Osteoblast (primary cell): ENCODE measurements at regions not wholly inside any gene's neighbourhood (a gene's known extent, or its start where the extent isn't known, plus 50 kb on each side); places are given as distances from the start of the nearest gene placed in this dataset.

Source experiments
- DNase-seq: peaks from one replicate; pipeline ENCODE4 v3.0.0; 2011; ENCODE audit warnings: low spot score, mixed read lengths; ENCODE audit not compliant: insufficient read length; ENCODE audit errors: missing footprints
- H2AFZ ChIP-seq: 2 replicates; pipeline ENCODE4 v1.6.0; 2011; ENCODE audit warnings: mild to moderate bottlenecking, low read length
- H3K27ac ChIP-seq: 2 replicates; pipeline ENCODE4 v1.5.1; 2011; ENCODE audit warnings: mild to moderate bottlenecking, low read depth, low read length, moderate library complexity
- H3K27me3 ChIP-seq: 2 replicates; pipeline ENCODE4 v1.6.0; 2012; ENCODE audit warnings: mild to moderate bottlenecking, control low read depth, inconsistent platforms, low read length, moderate library complexity; ENCODE audit not compliant: insufficient read depth
- H3K36me3 ChIP-seq: 2 replicates; pipeline ENCODE4 v1.5.1; 2011; ENCODE audit warnings: mild to moderate bottlenecking, low read length, control low read depth, moderate library complexity; ENCODE audit not compliant: insufficient read depth
- H3K4me1 ChIP-seq: 2 replicates; pipeline ENCODE4 v1.5.1; 2011; ENCODE audit warnings: mild to moderate bottlenecking, low read length, control low read depth, moderate library complexity; ENCODE audit not compliant: insufficient read depth
- H3K4me2 ChIP-seq: 2 replicates; pipeline ENCODE4 v1.6.0; 2011; ENCODE audit warnings: mild to moderate bottlenecking, low read length; ENCODE audit not compliant: insufficient read depth
- H3K4me3 ChIP-seq: fragments of 200-600 bp; sonication (generic); 3 replicates; pipeline ENCODE4 v1.5.1; 2012; ENCODE audit warnings: mild to moderate bottlenecking, low read length, inconsistent platforms; ENCODE audit not compliant: insufficient read depth
- H3K79me2 ChIP-seq: 2 replicates; pipeline ENCODE4 v1.6.0; 2012; ENCODE audit warnings: mild to moderate bottlenecking, low read length, control low read depth, inconsistent platforms; ENCODE audit not compliant: insufficient read depth
- H3K9me3 ChIP-seq: 2 replicates; pipeline ENCODE4 v1.5.1; 2011; ENCODE audit warnings: low read depth, low read length, control low read depth
- H4K20me1 ChIP-seq: 2 replicates; pipeline ENCODE4 v1.6.0; 2012; ENCODE audit warnings: mild to moderate bottlenecking, low read length, control low read depth; ENCODE audit not compliant: insufficient read depth
- CTCF ChIP-seq: IDR thresholded peaks from 2 replicates; pipeline ENCODE4 v1.5.1; 2011; ENCODE audit warnings: mild to moderate bottlenecking, low read depth, low read length, moderate library complexity; ENCODE audit errors: extremely low read depth

GRCh38 chr15:93505506-93505905, 416.5 kb upstream of the RGMA start:
- Histone ChIP-seq H3K27me3 (no peaks in the 10 kb centered on the region), H2AFZ (no peak overlapping the region), H3K27ac (no peak overlapping the region), H3K79me2 (no peaks in the 10 kb centered on the region), H3K4me1 (no peaks in the 10 kb centered on the region), H3K4me2 (no peak overlapping the region), H3K9me3 (peaks cover 2% of the 10 kb centered on the region), H3K4me3 (no peak overlapping the region), H3K36me3 (no peaks in the 10 kb centered on the region), H4K20me1 (no peaks in the 10 kb centered on the region)
- TF ChIP-seq CTCF: no peak
- no peak for DNase-seq

- Histone ChIP-seq H4K20me1 (no peaks in the 10 kb centered on the region), H3K36me3 (no peaks in the 10 kb centered on the region), H3K27me3 (no peaks in the 10 kb centered on the region), H3K4me2 (no peak overlapping the region), H3K4me3 (no peak overlapping the region), H3K27ac (no peak overlapping the region), H2AFZ (no peak overlapping the region), H3K4me1 (no peaks in the 10 kb centered on the region), H3K9me3 (peaks cover 2% of the 10 kb centered on the region), H3K79me2 (no peaks in the 10 kb centered on the region)
- no peak for TF ChIP-seq CTCF
- DNase-seq: no peak
Observed at GRCh38 chr15:93501946-93502345, 412.9 kb upstream of the RGMA start.

- no peak for TF ChIP-seq CTCF
- no peak for DNase-seq
- Histone ChIP-seq H3K4me1 (no peaks in the 10 kb centered on the region), H3K27me3 (no peaks in the 10 kb centered on the region), H2AFZ (no peak overlapping the region), H3K36me3 (no peaks in the 10 kb centered on the region), H3K27ac (no peak overlapping the region), H3K79me2 (no peaks in the 10 kb centered on the region), H4K20me1 (no peaks in the 10 kb centered on the region), H3K9me3 (no peaks in the 10 kb centered on the region), H3K4me2 (no peak overlapping the region), H3K4me3 (no peak overlapping the region)
Observed at GRCh38 chr15:93500155-93500554, 411.1 kb upstream of the RGMA start.

GRCh38 chr15:93497291-93497690, 408.3 kb upstream of the RGMA start:
- DNase-seq: no peak
- H3K4me1 ChIP-seq: no peaks in the 10 kb centered on the region
- no peak overlapping the region for H3K27ac ChIP-seq
- no peaks in the 10 kb centered on the region for H3K27me3 ChIP-seq
- no peaks in the 10 kb centered on the region for H3K9me3 ChIP-seq
- H3K4me3 ChIP-seq: no peak overlapping the region
- TF ChIP-seq CTCF: no peak
- no peaks in the 10 kb centered on the region for H3K36me3 ChIP-seq
- no peaks in the 10 kb centered on the region for H4K20me1 ChIP-seq
- no peaks in the 10 kb centered on the region for H3K79me2 ChIP-seq
- H3K4me2 ChIP-seq: no peak overlapping the region
- H2AFZ ChIP-seq: no peak overlapping the region
